Mesodermal cell (in vitro differentiated cells): ENCODE measurements at regions not wholly inside any gene's neighbourhood (a gene's known extent, or its start where the extent isn't known, plus 50 kb on each side); places are given as distances from the start of the nearest gene placed in this dataset.

Source experiments
- H3K27ac ChIP-seq: 2 replicates; pipeline ENCODE4 v1.7.0; 2013; ENCODE audit warnings: mild to moderate bottlenecking, low read depth, low read length, moderate library complexity; ENCODE audit not compliant: severe bottlenecking
- H3K36me3 ChIP-seq: 2 replicates; pipeline ENCODE4 v1.7.1; 2013; ENCODE audit warnings: mild to moderate bottlenecking, low read length, moderate library complexity; ENCODE audit not compliant: control insufficient read depth, insufficient read depth
- H3K4me1 ChIP-seq: one replicate; pipeline ENCODE4 v1.7.1; 2013; ENCODE audit warnings: mild to moderate bottlenecking, low read length; ENCODE audit not compliant: insufficient read depth, control insufficient read depth, poor library complexity, severe bottlenecking
- H3K4me3 ChIP-seq: 2 replicates; pipeline ENCODE4 v1.7.0; 2013; ENCODE audit warnings: low read length, control low read depth, mild to moderate bottlenecking; ENCODE audit not compliant: insufficient read depth, poor library complexity, severe bottlenecking; ENCODE audit errors: extremely low read depth
- H3K9me3 ChIP-seq: 2 replicates; pipeline ENCODE4 v1.7.1; 2013; ENCODE audit warnings: mild to moderate bottlenecking, low read length, moderate library complexity; ENCODE audit not compliant: control insufficient read depth
- WGBS, 2 experiments: methylation state at CpG; one replicate each; pipeline ENCODE4 v1.1.5; 2013; ENCODE audit warnings: missing lambda C conversion rate in 2 of 2; ENCODE audit not compliant: insufficient coverage in 2 of 2; 5-methylcytosine and 5-hydroxymethylcytosine counted together

- Histone ChIP-seq H3K27ac (no peak overlapping the region), H3K9me3 (no peaks in the 10 kb centered on the region), H3K36me3 (no peaks in the 10 kb centered on the region), H3K4me1 (peaks cover 15% of the 10 kb centered on the region), H3K4me3 (no peak overlapping the region)
- 90 to 91% methylated on average over 14 to 15 of the region's 16 CpGs for WGBS, 2 experiments
These were observed 152.4 kb upstream of the UNC5B start for GRCh38 chr10:71059943-71060342.

DNA sequence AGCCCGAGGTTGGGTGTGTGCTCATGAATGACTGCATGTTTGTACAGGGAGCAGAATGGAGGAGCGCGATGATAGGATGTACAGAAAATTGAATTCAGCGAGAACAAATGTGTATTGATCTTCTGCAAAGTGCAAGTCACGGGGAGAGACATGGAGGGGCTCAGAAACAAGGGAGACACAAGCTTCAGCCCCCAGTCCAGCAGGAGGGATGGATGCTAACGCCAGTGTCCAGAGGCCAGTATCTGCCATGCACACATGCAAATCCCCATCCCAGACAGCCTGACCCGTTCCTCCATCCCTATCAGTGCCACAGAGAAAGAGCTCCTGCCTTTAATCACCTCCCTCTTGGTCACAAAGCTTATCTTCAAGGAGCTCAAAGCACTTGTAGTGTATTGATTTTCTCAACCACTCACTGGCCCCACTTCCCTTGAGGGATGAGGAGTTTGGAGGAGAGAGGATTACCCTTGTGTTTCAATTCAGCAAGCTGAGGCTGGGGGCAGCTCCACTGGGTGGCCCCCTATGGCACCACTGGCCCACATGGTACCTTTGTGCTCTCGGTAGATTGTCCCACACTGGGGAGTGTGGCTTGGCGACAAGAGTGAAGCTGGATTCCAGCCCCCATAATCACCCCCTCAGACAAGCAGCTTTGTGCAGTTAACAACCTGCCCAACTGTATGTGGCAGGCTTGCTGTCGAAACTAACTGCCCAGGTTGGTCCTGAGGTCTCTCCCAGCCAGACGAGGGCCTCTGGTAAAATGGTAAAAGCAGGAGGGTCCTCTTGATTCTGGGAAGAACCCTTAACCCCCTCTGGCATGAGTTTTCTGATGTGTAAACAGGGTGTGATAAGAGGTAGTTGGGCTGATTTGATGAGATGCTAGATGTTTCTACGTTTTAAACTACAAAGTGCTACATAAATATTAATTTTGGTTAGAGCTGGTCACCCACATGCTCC, 151.6 kb upstream of the UNC5B start:
- no peaks in the 10 kb centered on the region for H3K36me3 ChIP-seq
- H3K27ac ChIP-seq, result no peak overlapping the region
- H3K4me3 ChIP-seq, result no peak overlapping the region
- no peaks in the 10 kb centered on the region for H3K9me3 ChIP-seq
- peaks cover 15% of the 10 kb centered on the region for H3K4me1 ChIP-seq
- WGBS, 2 experiments, result 92 to 95% methylated on average over 7 to 9 of the region's 12 CpGs

- WGBS, 2 experiments, result 61 to 64% methylated on average over 6 to 8 of the region's 8 CpGs
- no peaks in the 10 kb centered on the region for H3K36me3 ChIP-seq
- H3K4me1 ChIP-seq, result peaks cover 15% of the 10 kb centered on the region
- H3K27ac ChIP-seq, result no peak overlapping the region
- no peaks in the 10 kb centered on the region for H3K9me3 ChIP-seq
- H3K4me3 ChIP-seq, result no peak overlapping the region
These were observed 150.9 kb upstream of the UNC5B start for GRCh38 chr10:71061472-71061871.

GRCh38 chr10:71062156-71062555, 150.2 kb upstream of the UNC5B start:
- H3K27ac ChIP-seq, result no peak overlapping the region
- H3K4me3 ChIP-seq, result no peak overlapping the region
- 93 to 95% methylated on average over 3 of the region's 5 CpGs for WGBS, 2 experiments
- no peaks in the 10 kb centered on the region for H3K9me3 ChIP-seq
- no peaks in the 10 kb centered on the region for H3K36me3 ChIP-seq
- H3K4me1 ChIP-seq, result peaks cover 15% of the 10 kb centered on the region

DNA sequence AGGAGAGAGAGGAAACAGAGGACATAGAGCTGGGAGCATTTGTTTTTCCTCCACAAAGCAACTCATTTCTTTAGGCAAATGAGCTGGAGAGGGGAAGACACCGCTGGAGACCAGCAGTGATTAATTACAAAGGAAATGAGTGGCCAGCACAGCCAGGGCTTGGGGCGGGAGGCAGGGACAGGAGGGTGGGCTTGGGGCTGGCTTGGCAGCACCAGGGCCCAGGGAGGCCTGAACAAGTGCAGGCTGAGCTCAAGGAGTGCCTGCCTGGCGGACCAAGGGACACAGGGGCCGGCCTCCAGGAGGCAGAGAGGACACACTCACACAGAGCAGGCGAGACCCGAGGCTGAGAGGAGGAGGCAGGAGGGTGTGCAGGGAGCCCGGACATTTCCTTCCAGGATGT, 149.0 kb upstream of the UNC5B start:
- H3K27ac ChIP-seq, result peak overlapping the region; percentile 66
- peaks cover 15% of the 10 kb centered on the region for H3K4me1 ChIP-seq
- no peak overlapping the region for H3K4me3 ChIP-seq
- no peaks in the 10 kb centered on the region for H3K36me3 ChIP-seq
- H3K9me3 ChIP-seq, result no peaks in the 10 kb centered on the region
- 70 to 71% methylated on average over 4 to 7 of the region's 7 CpGs for WGBS, 2 experiments

GRCh38 chr10:71064413-71065118, 147.8 kb upstream of the UNC5B start:
- H3K4me1 ChIP-seq, result peaks cover 21% of the 10 kb centered on the region
- no peaks in the 10 kb centered on the region for H3K36me3 ChIP-seq
- no peak overlapping the region for H3K27ac ChIP-seq
- 63 to 71% methylated on average over 10 to 13 of the region's 13 CpGs for WGBS, 2 experiments
- H3K9me3 ChIP-seq, result no peaks in the 10 kb centered on the region
- no peak overlapping the region for H3K4me3 ChIP-seq

- Histone ChIP-seq H3K27ac (no peak overlapping the region), H3K4me1 (peaks cover 21% of the 10 kb centered on the region), H3K9me3 (no peaks in the 10 kb centered on the region), H3K4me3 (no peak overlapping the region), H3K36me3 (no peaks in the 10 kb centered on the region)
- 86% methylated on average over 1 of the region's 4 CpGs; no CpG with 5 or more reads in 1 of the 2 experiments for WGBS, 2 experiments
These were observed 146.7 kb upstream of the UNC5B start for GRCh38 chr10:71065659-71066058.

DNA sequence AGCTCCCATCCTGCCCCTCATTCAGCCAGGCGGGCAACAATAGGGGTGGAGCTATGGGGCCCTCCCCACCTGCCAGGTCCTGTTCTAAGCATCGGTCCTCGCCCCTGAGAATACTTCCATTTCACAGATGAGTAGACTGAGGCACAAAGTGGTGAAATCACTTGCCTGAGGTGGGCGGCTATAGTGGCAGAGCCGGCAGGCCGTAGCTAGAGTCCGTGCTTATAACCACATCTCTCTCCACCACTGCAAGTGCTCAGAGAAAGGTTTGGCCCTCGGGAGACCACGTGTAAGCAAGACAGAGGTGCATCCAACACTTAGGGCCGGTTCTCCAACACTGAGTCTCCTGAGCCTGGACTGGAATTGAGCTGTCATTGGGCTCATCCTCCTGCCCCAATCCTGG, 145.8 kb upstream of the UNC5B start:
- H3K9me3 ChIP-seq, result no peaks in the 10 kb centered on the region
- H3K4me1 ChIP-seq, result peaks cover 21% of the 10 kb centered on the region
- no peaks in the 10 kb centered on the region for H3K36me3 ChIP-seq
- no peak overlapping the region for H3K27ac ChIP-seq
- no peak overlapping the region for H3K4me3 ChIP-seq
- 90 to 100% methylated on average over 7 to 9 of the region's 10 CpGs for WGBS, 2 experiments

- Histone ChIP-seq H3K9me3 (no peaks in the 10 kb centered on the region), H3K4me3 (no peak overlapping the region), H3K36me3 (no peaks in the 10 kb centered on the region), H3K27ac (no peak overlapping the region), H3K4me1 (peaks cover 19% of the 10 kb centered on the region)
- 83 to 91% methylated on average over 5 to 7 of the region's 19 CpGs for WGBS, 2 experiments
These were observed 145.2 kb upstream of the UNC5B start for GRCh38 chr10:71067098-71067740.

DNA sequence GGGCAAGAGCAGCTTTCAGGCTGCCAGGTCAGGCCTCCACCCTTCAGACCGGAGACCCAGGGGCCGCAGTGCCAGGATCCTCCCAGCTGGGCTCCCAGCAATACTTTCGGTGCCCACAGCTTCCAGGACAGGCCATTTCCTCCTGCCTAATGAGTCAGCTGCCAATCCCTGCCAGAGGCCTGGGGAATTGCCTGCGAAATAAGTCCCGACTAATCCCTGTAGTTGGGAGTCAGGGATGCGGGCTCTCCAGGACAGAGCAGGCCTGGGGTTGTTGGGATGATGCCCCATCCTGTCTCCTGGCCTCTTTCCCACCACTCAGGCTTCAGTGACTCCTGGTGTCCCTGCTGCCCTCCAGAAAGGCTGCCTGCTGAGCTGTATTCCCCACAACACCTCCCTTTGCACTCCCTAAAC, 143.5 kb upstream of the UNC5B start:
- 83 to 89% methylated on average over 6 of the region's 6 CpGs for WGBS, 2 experiments
- H3K27ac ChIP-seq, result no peak overlapping the region
- H3K4me1 ChIP-seq, result peaks cover 6% of the 10 kb centered on the region
- H3K9me3 ChIP-seq, result no peaks in the 10 kb centered on the region
- no peak overlapping the region for H3K4me3 ChIP-seq
- H3K36me3 ChIP-seq, result no peaks in the 10 kb centered on the region
